Activated T-helper 1 cell treated with anti-CD3 and anti-CD28 coated beads, Interleukin-12 subunit alpha, Interleukin-12 subunit beta, Interleukin-2, Interleukin-4 antibody, amounts not matched to agents 30 ng/mL and 10 ng/mL and 1 ng/mL, durations not matched to agents 14 hours and 24 hours and 36 hours (primary cell): ENCODE measurements at regions not wholly inside any gene's neighbourhood (a gene's known extent, or its start where the extent isn't known, plus 50 kb on each side); places are given as distances from the start of the nearest gene placed in this dataset.

Source experiments
- DNase-seq: peaks from one replicate; pipeline ENCODE4 v3.0.0; 2021; ENCODE audit warnings: low spot score
- H3K27ac Mint-ChIP-seq: one replicate; pipeline ENCODE4 v1.8.0; 2021; ENCODE audit warnings: mild to moderate bottlenecking, mixed read lengths
- H3K27me3 Mint-ChIP-seq: one replicate; pipeline ENCODE4 v1.8.0; 2022; ENCODE audit warnings: mild to moderate bottlenecking, moderate library complexity, mixed read lengths; ENCODE audit not compliant: insufficient read depth
- H3K36me3 Mint-ChIP-seq: one replicate; pipeline ENCODE4 v1.8.0; 2021; ENCODE audit warnings: low read depth, mixed read lengths
- H3K4me1 Mint-ChIP-seq: one replicate; pipeline ENCODE4 v1.8.0; 2021; ENCODE audit warnings: low read depth, mixed read lengths
- H3K4me3 Mint-ChIP-seq: one replicate; pipeline ENCODE4 v1.8.0; 2021; ENCODE audit warnings: mild to moderate bottlenecking, moderate library complexity, mixed read lengths
- H3K9me3 Mint-ChIP-seq: one replicate; pipeline ENCODE4 v1.8.0; 2021; ENCODE audit warnings: mixed read lengths
- intact Hi-C: fragments of 100-400 bp; cut with micrococcal nuclease; formaldehyde crosslinking; loops from one replicate; pipeline ENCODE4 v1.15.1; 2024

DNA sequence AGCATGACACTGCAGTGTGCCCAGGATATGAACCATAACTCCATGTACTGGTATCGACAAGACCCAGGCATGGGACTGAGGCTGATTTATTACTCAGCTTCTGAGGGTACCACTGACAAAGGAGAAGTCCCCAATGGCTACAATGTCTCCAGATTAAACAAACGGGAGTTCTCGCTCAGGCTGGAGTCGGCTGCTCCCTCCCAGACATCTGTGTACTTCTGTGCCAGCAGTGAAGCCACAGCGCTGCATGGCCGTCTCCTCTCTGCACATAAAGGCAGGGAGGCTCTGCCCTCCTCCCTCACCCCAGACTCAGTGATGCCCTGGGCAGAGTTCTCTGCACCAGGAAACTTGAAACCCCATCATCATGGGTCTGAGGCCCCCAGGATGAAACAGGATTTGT lies 70.7 kb upstream of the PRSS58 start:
- peak overlapping the region; percentile 57 for H3K4me3 Mint-ChIP-seq
- H3K27ac Mint-ChIP-seq = peak overlapping the region; percentile 50
- intact Hi-C loops = loop anchor here (10.0 kb wide), 1 partner anchor 886 kb away; no protein-coding TSS in a partner anchor

GRCh38 chr7:142327628-142328405 lies 70.0 kb upstream of the PRSS58 start:
- Mint-ChIP-seq H3K4me3 (peak overlapping the region; percentile 57), H3K4me1 (no peaks in the 10 kb centered on the region), H3K27me3 (peaks cover 10% of the 10 kb centered on the region), H3K36me3 (no peaks in the 10 kb centered on the region), H3K9me3 (no peaks in the 10 kb centered on the region), H3K27ac (peak overlapping the region; percentile 50)
- intact Hi-C loops = loop anchor here (10.0 kb wide), 1 partner anchor 887 kb away; no protein-coding TSS in a partner anchor
- no peak for DNase-seq

More for the DNA sequence above, 70.7 kb upstream of the PRSS58 start:
- Mint-ChIP-seq H3K9me3 (no peaks in the 10 kb centered on the region), H3K36me3 (no peaks in the 10 kb centered on the region), H3K4me1 (no peaks in the 10 kb centered on the region), H3K27me3 (peaks cover 8% of the 10 kb centered on the region)
- DNase-seq = no peak

DNA sequence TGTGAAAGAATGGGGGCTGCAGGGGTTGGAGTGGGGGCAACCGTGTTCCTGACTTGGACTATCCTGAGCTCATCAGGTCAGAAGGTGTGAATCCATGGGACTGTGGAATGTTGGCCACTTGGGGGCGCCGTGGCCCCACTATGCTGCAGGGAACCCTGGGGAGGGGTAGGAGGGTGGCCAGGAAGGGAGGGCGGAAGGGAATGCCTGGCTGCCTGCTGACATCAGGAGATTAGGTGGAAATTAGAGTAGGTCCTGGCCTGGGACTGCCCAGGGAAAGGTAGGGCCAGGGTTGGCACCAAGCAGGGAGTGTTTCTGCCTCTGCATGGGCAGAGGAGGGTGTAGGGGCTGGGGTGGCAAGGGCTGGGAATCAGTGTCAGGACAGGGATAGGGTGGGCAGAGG lies 65.8 kb upstream of the PRSS58 start:
- H3K4me1 Mint-ChIP-seq = no peaks in the 10 kb centered on the region
- DNase-seq = no peak
- H3K4me3 Mint-ChIP-seq = no peak overlapping the region
- H3K36me3 Mint-ChIP-seq = no peaks in the 10 kb centered on the region
- no peaks in the 10 kb centered on the region for H3K9me3 Mint-ChIP-seq
- H3K27me3 Mint-ChIP-seq = peaks cover 5% of the 10 kb centered on the region
- intact Hi-C loops = loop anchor here (5.0 to 10.0 kb wide), 2 partner anchors 534 to 891 kb away; partner anchors contain the start of gene EPHB6
- H3K27ac Mint-ChIP-seq = no peak overlapping the region

DNA sequence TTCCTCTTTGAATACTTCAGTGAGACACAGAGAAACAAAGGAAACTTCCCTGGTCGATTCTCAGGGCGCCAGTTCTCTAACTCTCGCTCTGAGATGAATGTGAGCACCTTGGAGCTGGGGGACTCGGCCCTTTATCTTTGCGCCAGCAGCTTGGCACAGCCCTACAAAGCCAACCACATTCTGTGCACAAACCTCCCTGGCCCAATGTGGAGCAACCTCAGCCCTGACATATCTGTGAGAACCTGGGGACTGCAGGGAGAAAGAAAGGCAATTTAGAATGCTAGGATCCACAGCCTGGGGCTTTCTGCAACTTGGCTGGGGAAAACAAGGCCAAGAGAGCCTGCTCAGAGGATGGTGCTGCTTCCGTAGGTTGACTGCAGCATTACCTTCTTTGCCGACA lies 63.5 kb upstream of the PRSS58 start:
- Mint-ChIP-seq H3K27ac (peak overlapping the region; percentile 21), H3K4me3 (peak overlapping the region; percentile 63), H3K36me3 (no peaks in the 10 kb centered on the region), H3K4me1 (no peaks in the 10 kb centered on the region), H3K27me3 (peaks cover 14% of the 10 kb centered on the region), H3K9me3 (no peaks in the 10 kb centered on the region)
- intact Hi-C loops = loop anchor here (2.0 to 10.0 kb wide), 3 partner anchors 536 to 893 kb away; partner anchors contain the start of gene EPHB6
- no peak for DNase-seq

DNA sequence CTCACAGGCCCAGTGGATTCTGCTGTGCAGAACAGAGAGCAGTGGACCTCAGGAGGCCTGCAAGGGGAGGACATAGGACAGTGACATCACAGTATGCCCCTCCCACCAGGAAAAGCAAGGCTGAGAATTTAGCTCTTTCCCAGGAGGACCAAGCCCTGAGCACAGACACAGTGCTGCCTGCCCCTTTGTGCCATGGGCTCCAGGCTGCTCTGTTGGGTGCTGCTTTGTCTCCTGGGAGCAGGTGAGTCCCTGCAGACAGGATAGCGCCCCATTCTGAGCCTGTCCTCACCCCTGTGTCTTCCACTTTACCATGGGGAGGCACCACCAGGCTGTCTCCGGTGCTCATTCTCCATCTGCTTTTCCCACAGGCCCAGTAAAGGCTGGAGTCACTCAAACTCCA lies 63.0 kb upstream of the PRSS58 start:
- no peaks in the 10 kb centered on the region for H3K36me3 Mint-ChIP-seq
- intact Hi-C loops = loop anchor here (1.0 to 10.0 kb wide), 4 partner anchors 490 to 894 kb away; partner anchors contain the start of gene EPHB6
- peaks cover 14% of the 10 kb centered on the region for H3K27me3 Mint-ChIP-seq
- H3K9me3 Mint-ChIP-seq = no peaks in the 10 kb centered on the region
- H3K4me3 Mint-ChIP-seq = peak overlapping the region; percentile 63
- H3K4me1 Mint-ChIP-seq = no peaks in the 10 kb centered on the region
- no peak for DNase-seq
- peak overlapping the region; percentile 21 for H3K27ac Mint-ChIP-seq

DNA sequence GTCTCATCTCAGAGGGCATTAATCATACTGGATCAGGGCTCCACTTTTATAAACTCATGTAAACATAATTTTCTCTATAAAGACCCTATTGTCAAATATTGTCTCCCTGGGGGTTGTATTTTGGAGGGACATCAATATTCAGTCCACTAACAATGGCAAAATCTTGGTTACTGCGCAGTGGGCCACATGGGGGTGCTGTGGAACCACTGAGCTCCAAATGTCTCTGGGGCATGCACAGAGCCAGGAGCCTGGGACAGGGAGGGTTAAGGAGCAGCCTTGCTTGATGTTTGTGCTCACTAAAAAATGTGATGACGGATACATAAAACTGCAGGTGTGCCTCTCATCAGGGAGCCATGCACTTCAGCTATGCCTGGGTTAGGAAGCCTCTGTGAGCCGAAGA lies 62.1 kb upstream of the PRSS58 start:
- Mint-ChIP-seq H3K4me3 (peak overlapping the region; percentile 52), H3K27me3 (peaks cover 17% of the 10 kb centered on the region), H3K9me3 (no peaks in the 10 kb centered on the region), H3K36me3 (no peaks in the 10 kb centered on the region), H3K4me1 (no peaks in the 10 kb centered on the region), H3K27ac (peak overlapping the region; percentile 42)
- intact Hi-C loops = loop anchor here (1.0 to 10.0 kb wide), 4 partner anchors 491 to 895 kb away; partner anchors contain the start of gene EPHB6
- no peak for DNase-seq

DNA sequence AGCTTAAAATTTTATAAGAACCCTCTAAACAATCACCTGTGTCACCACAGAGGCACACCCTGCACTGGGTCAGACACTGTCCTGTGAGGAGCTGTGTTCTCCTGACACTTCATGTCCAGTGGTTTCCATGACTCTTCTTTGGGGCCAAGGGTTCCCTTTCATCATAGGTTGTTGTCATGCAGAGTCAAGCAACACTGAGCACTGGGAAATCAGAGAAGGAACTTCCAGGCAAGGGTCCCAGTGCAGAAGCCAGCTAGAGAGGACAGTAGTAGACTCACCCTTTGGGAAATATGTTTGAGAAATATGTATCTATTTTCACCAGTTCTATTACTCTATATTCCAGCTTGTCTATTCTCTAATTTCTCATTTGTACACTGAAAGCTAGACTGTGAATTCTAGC lies 56.4 kb upstream of the PRSS58 start:
- Mint-ChIP-seq H3K9me3 (no peaks in the 10 kb centered on the region), H3K4me3 (no peak overlapping the region), H3K4me1 (no peaks in the 10 kb centered on the region), H3K27ac (no peak overlapping the region), H3K36me3 (no peaks in the 10 kb centered on the region), H3K27me3 (peaks cover 29% of the 10 kb centered on the region)
- intact Hi-C loops = no loop called here
- no peak for DNase-seq

DNA sequence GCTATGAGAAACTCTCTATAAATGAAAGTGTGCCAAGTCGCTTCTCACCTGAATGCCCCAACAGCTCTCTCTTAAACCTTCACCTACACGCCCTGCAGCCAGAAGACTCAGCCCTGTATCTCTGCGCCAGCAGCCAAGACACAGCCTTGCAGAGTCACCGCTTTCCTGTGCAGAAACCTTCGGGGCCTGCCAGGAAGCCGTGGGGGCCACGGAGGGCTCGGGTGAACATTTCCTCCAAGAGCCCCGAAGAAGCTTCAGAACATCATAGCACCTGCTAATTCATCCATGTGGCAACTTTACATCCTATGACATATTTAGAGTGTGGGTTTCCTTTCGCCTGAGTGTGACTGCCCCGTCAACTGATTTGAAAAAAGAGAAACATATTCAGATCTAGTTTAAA lies 55.7 kb upstream of the PRSS58 start:
- Mint-ChIP-seq H3K9me3 (no peaks in the 10 kb centered on the region), H3K4me1 (no peaks in the 10 kb centered on the region), H3K36me3 (no peaks in the 10 kb centered on the region), H3K4me3 (no peak overlapping the region), H3K27ac (no peak overlapping the region), H3K27me3 (peaks cover 29% of the 10 kb centered on the region)
- no peak for DNase-seq
- intact Hi-C loops = no loop called here

- Mint-ChIP-seq H3K4me1 (no peaks in the 10 kb centered on the region), H3K27ac (no peak overlapping the region), H3K27me3 (peaks cover 20% of the 10 kb centered on the region), H3K9me3 (no peaks in the 10 kb centered on the region), H3K36me3 (no peaks in the 10 kb centered on the region), H3K4me3 (no peak overlapping the region)
- intact Hi-C loops = no loop called here
- DNase-seq = no peak
Observed at GRCh38 chr7:142311876-142312275, 54.0 kb upstream of the PRSS58 start.

GRCh38 chr7:142308918-142309317 lies 51.1 kb upstream of the PRSS58 start:
- intact Hi-C loops = no loop called here
- no peaks in the 10 kb centered on the region for H3K4me1 Mint-ChIP-seq
- DNase-seq = no peak
- H3K36me3 Mint-ChIP-seq = no peaks in the 10 kb centered on the region
- H3K27ac Mint-ChIP-seq = no peak overlapping the region
- no peaks in the 10 kb centered on the region for H3K9me3 Mint-ChIP-seq
- H3K27me3 Mint-ChIP-seq = peaks cover 18% of the 10 kb centered on the region
- H3K4me3 Mint-ChIP-seq = peak overlapping the region; percentile 25

DNA sequence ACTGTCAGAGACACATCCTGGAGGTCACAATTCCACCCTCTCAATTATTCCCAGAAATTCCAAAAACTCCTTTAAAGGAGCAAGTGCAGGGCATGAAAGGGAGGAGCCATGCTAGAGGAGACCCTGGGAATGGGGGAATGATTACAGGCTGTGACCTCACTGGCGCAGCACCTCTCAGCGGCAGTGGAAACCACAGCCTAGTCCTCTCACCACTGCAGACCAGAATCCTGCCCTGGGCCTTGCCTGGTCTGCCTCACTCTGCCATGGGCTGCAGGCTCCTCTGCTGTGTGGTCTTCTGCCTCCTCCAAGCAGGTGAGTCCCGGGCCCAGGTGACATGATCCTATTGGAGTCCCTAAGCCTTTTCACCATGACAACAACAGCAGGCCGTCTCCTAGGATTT lies 50.5 kb upstream of the PRSS58 start:
- Mint-ChIP-seq H3K36me3 (no peaks in the 10 kb centered on the region), H3K4me1 (peaks cover 5% of the 10 kb centered on the region), H3K27ac (no peak overlapping the region), H3K9me3 (no peaks in the 10 kb centered on the region), H3K27me3 (peaks cover 18% of the 10 kb centered on the region), H3K4me3 (peak overlapping the region; percentile 25)
- DNase-seq = no peak
- intact Hi-C loops = no loop called here
